Jurkat, Clone E6-1 (cell line): ENCODE measurements at regions not wholly inside any gene's neighbourhood (a gene's known extent, or its start where the extent isn't known, plus 50 kb on each side); places are given as distances from the start of the nearest gene placed in this dataset.
"Not testable (repeated sequence)": the region's sequence is repeated elsewhere in the genome, so short reads cannot be mapped to it uniquely, and the experiment has no call there.

ENCODE experiments used
- DNase-seq: peaks from one replicate; pipeline ENCODE4 v3.0.0-alpha.2; 2011; ENCODE audit warnings: low read depth, low spot score
- H3K4me3 ChIP-seq: 2 replicates; pipeline ENCODE4 v1.5.1; 2011; ENCODE audit warnings: mild to moderate bottlenecking, low read length, control low read depth, moderate library complexity

DNA sequence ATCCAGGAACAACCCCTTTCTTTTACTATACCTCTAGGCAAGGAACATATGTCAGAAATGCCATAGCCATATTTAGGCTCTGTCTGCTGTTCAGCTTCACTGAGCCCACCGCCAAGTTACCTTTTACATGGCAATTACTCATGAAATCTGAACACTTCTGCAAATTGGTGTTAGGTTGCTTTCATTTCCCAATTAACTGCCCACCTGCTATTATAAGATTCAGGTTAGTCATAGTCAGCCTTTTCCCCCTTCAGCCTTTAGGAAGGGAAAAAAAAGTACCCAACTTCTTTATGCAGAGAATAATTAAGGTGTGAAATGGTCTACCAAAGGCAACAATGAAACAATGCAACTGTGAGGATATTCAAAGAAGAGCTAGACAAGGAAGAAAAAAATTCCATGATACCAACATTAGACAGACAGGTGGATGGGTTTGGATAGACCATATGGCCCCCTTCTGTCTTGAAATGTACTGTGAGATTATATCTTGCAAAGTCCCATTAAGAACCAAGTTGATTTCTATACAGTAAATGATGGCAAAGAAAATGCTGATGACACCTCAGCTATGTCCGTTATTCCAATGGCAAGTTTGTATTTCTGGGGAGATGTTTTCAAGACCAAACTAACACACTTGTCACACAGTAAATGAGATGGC, 442.1 kb upstream of the NRP1 start:
- no peak overlapping the region for H3K4me3 ChIP-seq
- DNase-seq: no peak

GRCh38 chr10:33774857-33775256, 440.4 kb upstream of the NRP1 start:
- no peak overlapping the region for H3K4me3 ChIP-seq
- no peak for DNase-seq

- no peak for DNase-seq
- no peak overlapping the region for H3K4me3 ChIP-seq
Observed at GRCh38 chr10:33773886-33774480, 439.5 kb upstream of the NRP1 start.

DNA sequence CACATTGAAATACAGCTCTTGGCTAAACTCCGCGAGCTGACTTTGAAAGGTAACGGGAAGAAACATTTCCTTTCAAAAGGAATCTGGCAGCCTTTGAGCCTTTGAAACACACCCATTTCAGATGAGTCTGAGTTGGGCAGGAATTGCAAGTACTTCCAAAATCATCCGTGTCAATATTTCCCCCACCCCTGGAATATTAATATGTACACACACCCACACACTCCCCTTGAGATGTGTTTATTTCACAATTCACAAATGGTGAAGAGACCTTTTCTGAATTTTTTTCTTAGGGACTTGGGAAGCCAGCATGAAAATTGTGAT, 438.7 kb upstream of the NRP1 start:
- no peak overlapping the region for H3K4me3 ChIP-seq
- no peak for DNase-seq

GRCh38 chr10:33772370-33773252, 438.1 kb upstream of the NRP1 start:
- H3K4me3 ChIP-seq: no peak overlapping the region
- DNase-seq: no peak

DNA sequence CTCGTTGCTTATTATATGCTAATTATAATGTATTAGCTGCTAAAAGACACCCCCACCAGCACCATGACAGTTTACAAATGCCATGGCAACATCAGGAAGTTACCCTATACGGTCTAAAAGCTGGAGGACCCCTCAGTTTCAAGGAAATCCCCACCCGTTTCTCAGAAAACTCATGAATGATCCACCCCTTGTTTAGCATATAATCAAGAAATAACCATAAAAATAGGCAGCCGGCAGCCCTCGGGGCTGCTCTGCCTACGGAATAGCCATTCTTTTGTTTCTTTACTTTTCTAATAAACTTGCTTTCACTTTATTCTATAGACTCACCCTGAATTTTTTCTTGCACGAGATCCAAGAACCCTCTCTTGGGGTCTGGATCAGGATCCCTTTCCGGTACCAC, 437.4 kb upstream of the NRP1 start:
- not testable (repeated sequence) for DNase-seq, H3K4me3 ChIP-seq

DNA sequence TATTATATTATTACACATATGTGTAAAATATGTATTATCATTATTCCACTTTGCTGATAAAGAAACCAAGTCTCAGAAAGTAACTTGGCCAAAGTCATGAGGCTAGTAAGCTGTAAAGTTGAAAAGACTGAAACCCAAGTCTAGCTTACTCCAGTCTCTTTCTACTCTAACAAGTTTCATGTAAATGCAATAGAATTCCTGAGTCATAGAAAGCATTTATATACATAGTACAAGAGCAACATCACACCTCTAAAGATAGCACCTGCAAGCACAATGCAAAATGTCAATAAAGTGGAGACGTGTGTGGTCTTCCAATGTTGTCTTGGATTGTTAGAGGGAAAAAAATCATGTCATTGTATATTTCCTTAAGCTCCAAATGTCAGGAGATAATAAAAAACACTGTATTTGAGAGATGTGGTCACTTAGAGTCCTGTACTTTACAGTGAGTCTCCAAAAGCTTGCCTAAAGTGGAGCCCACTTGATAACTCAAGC, 430.3 kb upstream of the NRP1 start:
- H3K4me3 ChIP-seq: no peak overlapping the region

DNA sequence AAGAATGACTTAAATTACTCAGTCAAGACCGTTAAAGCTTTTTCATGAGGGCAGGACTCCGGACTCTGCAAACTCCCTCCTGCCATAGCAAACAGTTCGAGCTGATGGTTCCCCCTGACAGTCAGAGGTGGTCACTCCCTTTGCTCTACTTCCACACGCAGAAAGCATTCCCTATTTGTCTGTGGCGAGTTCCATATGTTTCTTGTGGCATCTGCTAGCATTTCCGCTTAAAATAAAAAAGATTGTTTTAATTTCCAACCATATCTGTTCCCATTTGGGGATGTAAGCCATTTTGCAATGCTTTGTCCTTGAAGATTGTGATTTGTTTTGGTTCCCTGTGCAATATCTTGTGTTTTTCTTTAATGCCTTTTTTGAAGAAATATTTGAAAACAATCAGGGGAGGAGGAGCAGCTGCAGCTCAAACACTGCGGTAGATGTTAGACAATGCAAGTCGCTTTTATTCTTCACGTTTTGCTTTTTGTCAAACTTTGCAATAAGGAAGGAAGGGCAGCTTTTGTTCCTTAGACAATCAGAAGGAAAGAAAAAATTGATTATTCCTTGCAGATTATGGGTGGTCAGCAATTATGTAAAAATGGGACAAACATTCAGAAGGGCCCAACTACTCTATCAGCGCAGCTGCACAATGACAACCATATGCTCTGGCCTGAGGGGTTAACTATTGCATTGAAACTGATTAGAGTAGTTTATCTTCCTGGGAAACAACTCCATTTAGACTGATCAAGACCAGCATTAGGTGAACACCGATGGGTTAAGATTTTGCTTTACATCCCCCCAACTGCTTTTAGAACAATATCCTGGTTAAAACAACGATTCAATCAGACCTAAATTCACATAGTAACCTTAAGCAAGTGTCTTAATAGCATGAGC, 425.8 kb upstream of the NRP1 start:
- DNase-seq: no peak
- no peak overlapping the region for H3K4me3 ChIP-seq

More for the DNA sequence above, 430.3 kb upstream of the NRP1 start:
- DNase-seq: no peak

DNA sequence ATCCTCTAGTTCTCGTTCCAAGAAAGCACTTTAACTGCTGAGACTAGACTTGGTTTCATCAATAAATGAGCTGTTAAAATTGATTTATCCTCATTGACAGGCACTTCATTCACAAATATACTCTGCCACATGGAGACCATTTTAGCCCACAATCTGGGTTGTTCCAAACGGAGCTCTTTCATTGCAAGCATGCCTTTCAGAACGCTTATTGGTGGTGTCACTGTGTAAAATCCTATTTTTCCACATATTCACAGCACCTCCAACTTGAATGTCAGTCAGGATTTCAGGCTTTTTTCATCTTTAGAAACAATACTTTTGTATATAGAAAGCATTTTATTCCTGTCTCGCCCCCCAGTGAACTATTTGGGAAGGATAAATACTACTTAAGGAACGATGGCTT, 424.7 kb upstream of the NRP1 start:
- no peak for DNase-seq
- H3K4me3 ChIP-seq: no peak overlapping the region

DNA sequence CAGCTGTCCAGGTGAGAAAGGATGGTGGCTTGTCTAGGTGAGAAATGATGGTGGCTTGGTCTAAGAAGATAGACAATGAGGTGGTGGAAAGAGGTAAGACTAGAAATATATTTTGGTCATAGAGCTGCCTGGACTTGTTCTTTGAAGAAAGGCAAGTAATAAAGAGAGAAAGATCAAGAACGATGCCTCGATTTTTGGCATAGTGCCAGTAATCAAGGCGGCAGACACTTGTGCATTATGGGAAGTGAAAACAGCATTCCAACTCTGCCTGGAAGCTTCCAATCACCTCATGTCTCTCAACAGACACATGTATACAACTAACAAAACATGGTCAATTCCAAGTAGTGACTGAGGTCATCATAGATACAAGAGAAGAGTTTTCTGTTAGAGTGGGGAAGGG, 423.8 kb upstream of the NRP1 start:
- no peak for DNase-seq

GRCh38 chr10:33754052-33754451, 419.6 kb upstream of the NRP1 start:
- no peak overlapping the region for H3K4me3 ChIP-seq
- no peak for DNase-seq

More for the DNA sequence above, 423.8 kb upstream of the NRP1 start:
- H3K4me3 ChIP-seq: no peak overlapping the region

GRCh38 chr10:33753389-33753788, 418.9 kb upstream of the NRP1 start:
- no peak overlapping the region for H3K4me3 ChIP-seq
- DNase-seq: no peak

DNA sequence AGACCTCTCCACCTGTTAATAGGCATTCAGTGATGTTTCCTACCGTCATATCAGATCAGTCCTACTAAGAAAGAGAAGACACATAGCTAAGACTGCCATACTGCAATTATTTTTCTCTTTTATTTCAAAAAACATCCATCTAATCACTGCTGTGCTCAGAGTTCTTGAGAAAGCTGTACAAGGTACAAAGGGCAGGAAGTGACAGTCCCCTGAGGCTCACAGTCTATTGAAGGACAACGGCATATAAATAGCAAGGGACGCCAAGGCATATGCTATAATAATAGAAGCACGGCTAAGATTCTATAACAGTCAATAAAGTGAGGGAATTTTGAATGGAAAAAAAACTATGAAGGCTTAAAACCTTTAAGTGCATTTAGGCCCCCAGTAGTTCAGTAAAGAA, 415.3 kb upstream of the NRP1 start:
- H3K4me3 ChIP-seq: no peak overlapping the region
- DNase-seq: no peak

- no peak for DNase-seq
- H3K4me3 ChIP-seq: no peak overlapping the region
Observed at GRCh38 chr10:33749067-33749735, 414.7 kb upstream of the NRP1 start.

DNA sequence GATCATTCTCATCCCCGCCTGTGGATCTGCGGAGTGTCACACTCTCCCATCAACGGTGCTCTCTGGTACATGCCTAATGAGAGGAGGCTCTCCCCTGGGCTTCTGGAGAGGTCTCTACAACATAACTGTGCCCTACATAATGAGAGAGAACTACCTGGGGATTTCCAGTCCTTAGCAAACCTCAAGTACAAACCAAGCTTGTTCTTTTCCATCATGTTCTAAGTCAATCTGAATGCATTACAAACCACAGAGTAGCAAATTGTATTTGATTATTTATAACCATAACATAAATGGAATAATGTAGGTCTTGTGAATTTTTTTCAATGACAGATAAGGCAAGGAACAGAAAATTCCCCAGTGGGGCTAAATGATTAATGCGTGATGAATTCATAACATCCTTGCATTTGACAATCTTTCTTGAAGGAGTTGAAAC, 412.4 kb upstream of the NRP1 start:
- H3K4me3 ChIP-seq: no peak overlapping the region
- DNase-seq: no peak

- DNase-seq: no peak
Observed at GRCh38 chr10:33746186-33746585, 411.7 kb upstream of the NRP1 start.

GRCh38 chr10:33743429-33743857, 409.0 kb upstream of the NRP1 start:
- no peak for DNase-seq
- H3K4me3 ChIP-seq: no peak overlapping the region

More at GRCh38 chr10:33746186-33746585, 411.7 kb upstream of the NRP1 start:
- no peak overlapping the region for H3K4me3 ChIP-seq

DNA sequence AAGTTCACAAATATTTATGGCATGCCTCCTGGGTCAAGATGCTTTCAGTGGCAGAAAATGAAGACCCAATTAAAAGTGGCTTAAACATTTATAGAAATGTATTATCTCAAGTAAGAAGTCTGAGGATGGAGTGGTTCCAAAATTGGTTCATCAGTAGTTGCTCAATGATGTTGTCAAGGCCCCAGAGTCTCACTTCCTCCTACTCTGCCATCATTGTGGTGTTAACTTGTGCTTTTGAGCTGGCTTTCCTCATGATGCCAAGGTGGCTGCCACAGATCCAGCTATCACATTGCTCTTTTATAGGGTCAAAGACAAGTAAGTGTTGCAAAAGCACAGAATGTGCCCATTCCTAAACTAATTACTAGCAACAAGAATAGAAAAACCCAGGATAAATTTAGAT, 404.6 kb upstream of the NRP1 start:
- no peak for DNase-seq
- H3K4me3 ChIP-seq: no peak overlapping the region

- H3K4me3 ChIP-seq: no peak overlapping the region
- DNase-seq: no peak
Observed at GRCh38 chr10:33735464-33735923, 401.0 kb upstream of the NRP1 start.
